HepG2 (cell line): ENCODE measurements at regions not wholly inside any gene's neighbourhood (a gene's known extent, or its start where the extent isn't known, plus 50 kb on each side); places are given as distances from the start of the nearest gene placed in this dataset.
"Not testable (repeated sequence)": the region's sequence is repeated elsewhere in the genome, so short reads cannot be mapped to it uniquely, and the experiment has no call there.

ENCODE experiments used
- ETS1 ChIP-seq: sonication (generic); formaldehyde crosslinking; IDR thresholded peaks from 2 replicates; pipeline ENCODE4 v1.4.0; 2020; ENCODE audit warnings: missing genetic modification reagents
- GATAD1 ChIP-seq: IDR thresholded peaks from 2 replicates; pipeline ENCODE4 v1.6.1; 2016; ENCODE audit warnings: missing genetic modification reagents, missing compliant biosample characterization
- HIC2 ChIP-seq: sonication (generic); formaldehyde crosslinking; IDR thresholded peaks from 2 replicates; pipeline ENCODE4 v1.9.0; 2022; ENCODE audit warnings: low read depth, missing genetic modification reagents
- LBX2 ChIP-seq: sonication (generic); formaldehyde crosslinking; IDR thresholded peaks from 2 replicates; pipeline ENCODE4 v1.5.0; 2020; ENCODE audit warnings: missing genetic modification reagents, mild to moderate bottlenecking, borderline replicate concordance
- MEF2D ChIP-seq: sonication (generic); formaldehyde crosslinking; IDR thresholded peaks from 2 replicates; pipeline ENCODE4 v1.5.1; 2020; ENCODE audit warnings: mild to moderate bottlenecking, missing genetic modification reagents
- NR1H2 ChIP-seq: sonication (generic); formaldehyde crosslinking; IDR thresholded peaks from 2 replicates; pipeline ENCODE4 v1.8.1; 2022; ENCODE audit warnings: low read depth, missing genetic modification reagents, borderline replicate concordance
- NR2F6 ChIP-seq, 2 experiments: IDR thresholded peaks; 2 replicates each; pipeline ENCODE4 v1.6.1; 2016; ENCODE audit warnings: antibody characterized with exemption in 1 of 2, mild to moderate bottlenecking in 1 of 2
- NRL ChIP-seq: sonication (generic); formaldehyde crosslinking; IDR thresholded peaks from 2 replicates; pipeline ENCODE4 v1.5.0; 2020; ENCODE audit warnings: missing genetic modification reagents, mild to moderate bottlenecking, moderate library complexity, borderline replicate concordance
- POLR2G ChIP-seq: fragments of 200-400 bp; formaldehyde crosslinking; IDR thresholded peaks from 2 replicates; pipeline ENCODE4 v1.6.1; 2018; ENCODE audit warnings: mild to moderate bottlenecking, low read depth, low read length, moderate library complexity
- SP2 ChIP-seq: sonication (generic); formaldehyde crosslinking; IDR thresholded peaks from 2 replicates; pipeline ENCODE4 v1.5.1; 2020; ENCODE audit warnings: mild to moderate bottlenecking, missing genetic modification reagents
- XBP1 ChIP-seq: sonication (generic); formaldehyde crosslinking; IDR thresholded peaks from 2 replicates; pipeline ENCODE4 v1.5.0; 2020; ENCODE audit warnings: missing genetic modification reagents
- ZBTB44 ChIP-seq: sonication (generic); formaldehyde crosslinking; IDR thresholded peaks from 2 replicates; pipeline ENCODE4 v1.4.0; 2020; ENCODE audit warnings: missing genetic modification reagents
- ZBTB7B ChIP-seq: sonication (generic); formaldehyde crosslinking; IDR thresholded peaks from 2 replicates; pipeline ENCODE4 v1.4.0; 2020; ENCODE audit warnings: missing genetic modification reagents
- ZFY ChIP-seq: sonication (generic); formaldehyde crosslinking; IDR thresholded peaks from 2 replicates; pipeline ENCODE4 v1.4.0; 2020; ENCODE audit warnings: missing genetic modification reagents
- ZIK1 ChIP-seq: sonication (generic); formaldehyde crosslinking; IDR thresholded peaks from 2 replicates; pipeline ENCODE4 v1.5.0; 2020; ENCODE audit warnings: mild to moderate bottlenecking, low read depth, missing genetic modification reagents, borderline replicate concordance
- ZNF253 ChIP-seq: sonication (generic); formaldehyde crosslinking; IDR thresholded peaks from 2 replicates; pipeline ENCODE4 v1.8.0; 2022; ENCODE audit warnings: mild to moderate bottlenecking, missing genetic modification reagents, borderline replicate concordance
- ZNF510 ChIP-seq: sonication (generic); formaldehyde crosslinking; IDR thresholded peaks from 2 replicates; pipeline ENCODE4 v1.4.0; 2020; ENCODE audit warnings: low read depth, mild to moderate bottlenecking, missing genetic modification reagents
- ZNF674 ChIP-seq: sonication (generic); formaldehyde crosslinking; IDR thresholded peaks from 2 replicates; pipeline ENCODE4 v1.5.0; 2020; ENCODE audit warnings: low read depth, mild to moderate bottlenecking, missing genetic modification reagents
- ZNF678 ChIP-seq: sonication (generic); formaldehyde crosslinking; IDR thresholded peaks from 2 replicates; pipeline ENCODE4 v1.4.0; 2020; ENCODE audit warnings: mild to moderate bottlenecking, missing genetic modification reagents
- ZNF747 ChIP-seq: sonication (generic); formaldehyde crosslinking; IDR thresholded peaks from 2 replicates; pipeline ENCODE4 v1.8.1; 2023; ENCODE audit warnings: missing genetic modification reagents, mild to moderate bottlenecking, borderline replicate concordance
- ZNF784 ChIP-seq: sonication (generic); formaldehyde crosslinking; IDR thresholded peaks from 2 replicates; pipeline ENCODE4 v1.5.1; 2020; ENCODE audit warnings: missing genetic modification reagents, mild to moderate bottlenecking, borderline replicate concordance

GRCh38 chr16:21520134-21521047 is 79.0 kb upstream of the METTL9 start (continued):
- TF ChIP-seq LBX2 (peak; percentile 99), ZNF784 (CRISPR knock-in tag) (peak; percentile 96), ZFY (CRISPR knock-in tag) (peak; percentile 99), ETS1 (CRISPR knock-in tag) (peak; percentile 99), HIC2 (CRISPR knock-in tag) (peak; percentile 93), ZBTB44 (CRISPR knock-in tag) (peak; percentile 98), ZNF747 (CRISPR knock-in tag) (peak; percentile 97), ZNF510 (CRISPR knock-in tag) (peak; percentile 98), NR1H2 (peak; percentile 98), ZNF678 (CRISPR knock-in tag) (peak; percentile 99), ZIK1 (CRISPR knock-in tag) (peak; percentile 100), GATAD1 (CRISPR knock-in tag) (peak; percentile 89), NRL (CRISPR knock-in tag) (peak; percentile 99), ZBTB7B (peak; percentile 95), SP2 (CRISPR knock-in tag) (peak; percentile 68), NR2F6 (CRISPR knock-in tag; IDR thresholded peaks at IDR 0.05) (peak; percentile 92), POLR2G (peak; percentile 98), ZNF674 (CRISPR knock-in tag) (0 out of 2 replicates have a peak, but pooled peaks have one; percentile 77), XBP1 (CRISPR knock-in tag) (peak; percentile 91; the same call in 1 of the 2 replicates), ZNF253 (CRISPR knock-in tag) (peak; percentile 99), MEF2D (CRISPR knock-in tag) (peak; percentile 93)
- not testable (repeated sequence) for TF ChIP-seq NR2F6 (IDR thresholded peaks at IDR 0.05)
